GM18511 (cell line): ENCODE measurements at regions not wholly inside any gene's neighbourhood (a gene's known extent, or its start where the extent isn't known, plus 50 kb on each side); places are given as distances from the start of the nearest gene placed in this dataset.

ENCODE experiments used
- ATAC-seq: cut with Tn5 transposase; IDR thresholded peaks from one replicate; pipeline ENCODE4 v1.9.1; 2021; ENCODE audit warnings: mild to moderate bottlenecking, moderate library complexity; ENCODE audit not compliant: unreplicated experiment

DNA sequence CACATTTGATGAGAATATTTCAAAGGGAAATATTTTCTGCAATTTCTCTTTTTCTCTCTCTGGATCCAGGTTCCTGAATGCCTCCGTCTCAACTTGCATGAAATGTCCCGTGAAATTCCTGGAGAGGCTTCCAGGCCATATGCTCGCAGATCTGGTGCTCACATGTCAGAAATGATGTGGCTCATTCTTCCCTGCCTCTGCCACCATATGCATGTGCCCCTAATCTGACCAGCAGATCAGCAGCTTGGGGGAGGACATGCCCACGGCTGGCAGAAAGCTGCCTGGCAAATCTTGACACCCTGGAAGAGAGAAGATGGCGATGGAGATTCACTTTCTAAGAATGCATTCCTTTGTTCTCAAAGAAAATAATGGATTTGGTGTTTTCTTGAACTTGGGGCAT is 490.7 kb downstream of the RPS24 start:
- ATAC-seq, result no peak

GRCh38 chr10:78524941-78525340 is 491.3 kb downstream of the RPS24 start:
- no peak for ATAC-seq

GRCh38 chr10:78526347-78526746 is 492.7 kb downstream of the RPS24 start:
- no peak for ATAC-seq

DNA sequence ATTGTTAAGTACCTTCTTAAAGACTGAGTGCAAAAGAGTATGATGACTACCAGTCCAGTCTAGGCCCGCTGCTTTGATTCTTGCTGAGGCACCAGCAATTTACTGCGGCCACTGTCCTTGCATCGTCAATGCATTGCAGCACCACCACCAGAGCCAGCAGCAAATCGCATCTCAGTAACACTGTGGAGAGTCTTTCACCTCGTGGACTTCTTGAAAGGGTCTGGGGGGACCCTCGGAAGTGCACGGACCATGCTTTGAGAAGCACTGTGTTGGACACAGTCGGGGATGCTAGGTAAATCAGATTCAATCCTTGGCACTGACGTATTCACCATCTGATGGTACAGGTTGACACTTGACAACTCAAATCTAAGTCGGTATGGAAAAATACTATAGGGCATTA is 493.6 kb downstream of the RPS24 start:
- ATAC-seq, result no peak

DNA sequence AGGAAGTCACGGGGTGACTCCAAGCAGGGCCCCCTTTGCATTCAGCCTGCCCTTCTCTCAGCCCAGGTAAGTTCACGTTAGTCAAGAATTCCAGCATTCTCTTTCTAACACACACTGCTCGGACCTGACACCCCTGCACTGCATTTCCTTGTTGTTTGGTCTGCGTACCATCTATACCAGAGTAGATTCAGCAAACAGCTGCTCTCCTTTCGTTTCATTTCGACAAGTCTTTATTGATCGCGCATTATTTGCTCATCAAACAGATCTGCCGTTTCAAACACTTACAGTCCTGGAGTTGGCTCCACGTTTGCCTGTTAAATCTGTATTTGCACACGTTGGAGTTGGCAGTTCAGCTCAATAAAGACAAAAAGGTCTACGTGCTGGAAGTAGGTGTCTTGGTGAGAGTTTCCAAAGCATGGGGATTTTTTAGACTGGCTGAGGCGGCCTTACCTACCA is 495.1 kb downstream of the RPS24 start:
- no peak for ATAC-seq

GRCh38 chr10:78529262-78529661 is 495.6 kb downstream of the RPS24 start:
- no peak for ATAC-seq

DNA sequence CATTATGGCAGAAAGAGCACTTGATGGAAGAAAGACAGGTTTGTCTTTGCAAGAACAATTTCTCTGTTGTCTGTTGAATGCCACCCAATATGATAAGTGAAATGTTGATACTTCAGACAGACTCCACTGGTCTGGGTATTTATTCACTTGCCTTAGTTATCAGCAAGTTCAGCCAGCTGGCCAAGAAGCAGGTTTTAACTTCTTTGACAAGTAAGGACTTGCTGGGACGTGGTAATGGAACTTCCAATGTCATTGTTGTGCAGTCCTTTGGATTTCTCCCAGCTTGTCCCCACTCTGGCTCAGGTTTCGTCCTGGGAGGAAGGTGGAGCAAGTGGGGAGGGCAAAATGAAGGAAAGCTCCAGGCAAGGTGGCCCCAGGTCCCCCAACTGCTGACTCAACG is 497.4 kb downstream of the RPS24 start:
- no peak for ATAC-seq

- no peak for ATAC-seq
Measured at GRCh38 chr10:78532480-78533042, 498.9 kb downstream of the RPS24 start.

DNA sequence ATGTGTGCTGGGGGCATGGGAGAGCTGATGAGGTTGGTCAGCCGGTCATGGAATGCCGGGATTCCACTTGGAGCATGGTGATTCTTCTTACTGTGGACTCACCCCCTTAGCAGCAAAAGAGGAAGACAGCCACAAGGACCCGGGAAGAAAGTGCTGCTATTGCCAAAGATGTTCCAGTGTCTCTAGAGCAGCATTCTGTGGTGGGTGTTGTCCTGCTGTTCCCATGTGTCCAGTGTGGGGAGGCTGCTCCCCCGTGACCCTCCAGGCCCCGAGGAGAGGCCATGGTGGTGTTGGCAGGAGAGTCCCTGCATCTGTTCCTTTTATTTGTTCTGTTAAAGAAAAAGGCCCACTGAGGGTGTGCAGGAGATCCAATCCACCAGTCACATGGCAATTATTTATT is 499.4 kb downstream of the RPS24 start:
- no peak for ATAC-seq

DNA sequence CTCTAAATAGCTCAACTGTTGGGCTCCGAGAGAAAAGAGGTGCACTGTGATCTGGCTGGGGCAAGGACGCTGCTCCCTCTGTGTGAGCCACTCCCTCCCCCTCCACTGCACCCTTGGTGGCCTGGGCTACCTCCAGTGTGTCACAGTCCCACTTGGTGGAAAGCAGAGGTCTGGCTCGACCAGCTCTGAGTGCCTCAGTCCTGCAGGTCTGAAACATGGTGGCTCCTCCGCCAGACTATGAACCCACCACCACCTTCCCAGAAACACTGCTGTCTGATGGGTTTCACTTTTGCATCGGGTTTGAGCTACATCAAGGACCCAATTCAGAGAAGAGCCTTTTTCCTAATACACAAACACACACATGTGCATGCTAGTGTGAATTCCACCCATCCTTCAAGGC is 500.1 kb downstream of the RPS24 start:
- ATAC-seq, result no peak

DNA sequence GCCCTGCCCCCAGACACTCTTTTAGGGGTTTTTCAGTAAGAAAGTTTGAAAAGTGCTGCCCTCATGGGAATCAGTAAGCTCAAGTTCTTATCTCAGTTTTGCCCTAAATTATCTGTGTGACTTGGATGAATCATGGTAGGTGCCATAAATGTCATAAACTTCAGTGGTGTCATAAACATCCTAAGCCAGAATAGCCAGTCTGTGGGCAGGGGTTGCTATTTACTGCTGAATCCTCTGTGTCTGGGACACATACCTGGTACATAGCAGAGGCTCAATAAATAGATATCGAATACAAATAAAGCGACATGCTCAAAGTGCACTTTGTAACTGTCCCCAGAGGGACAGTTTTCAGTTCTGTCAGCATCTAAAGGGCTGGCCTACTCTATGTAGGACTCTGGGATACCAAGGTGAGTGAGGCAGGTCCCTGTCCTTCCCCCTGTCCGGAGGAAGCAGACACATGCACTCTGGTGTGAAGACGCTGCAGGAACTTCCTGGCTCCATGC is 502.1 kb downstream of the RPS24 start:
- ATAC-seq, result no peak

DNA sequence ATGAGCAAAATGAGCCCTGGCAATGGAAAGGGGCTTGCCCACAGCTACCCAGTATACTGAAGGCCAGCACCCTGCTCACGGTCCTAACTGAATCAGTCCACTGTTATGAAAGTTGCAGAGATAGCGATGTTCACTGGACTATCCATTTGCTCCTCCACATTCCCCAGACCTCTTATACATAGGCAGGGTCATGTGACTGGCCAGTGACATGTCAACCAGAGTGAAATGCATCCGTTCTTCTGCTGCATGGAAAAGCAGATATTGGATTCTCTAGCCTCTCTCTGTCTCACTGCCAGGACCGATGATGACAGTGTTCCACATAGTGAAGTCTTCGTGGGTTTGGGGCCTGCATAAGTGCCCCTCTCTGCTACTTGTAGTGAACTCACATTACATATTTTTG is 503.4 kb downstream of the RPS24 start:
- ATAC-seq, result no peak

DNA sequence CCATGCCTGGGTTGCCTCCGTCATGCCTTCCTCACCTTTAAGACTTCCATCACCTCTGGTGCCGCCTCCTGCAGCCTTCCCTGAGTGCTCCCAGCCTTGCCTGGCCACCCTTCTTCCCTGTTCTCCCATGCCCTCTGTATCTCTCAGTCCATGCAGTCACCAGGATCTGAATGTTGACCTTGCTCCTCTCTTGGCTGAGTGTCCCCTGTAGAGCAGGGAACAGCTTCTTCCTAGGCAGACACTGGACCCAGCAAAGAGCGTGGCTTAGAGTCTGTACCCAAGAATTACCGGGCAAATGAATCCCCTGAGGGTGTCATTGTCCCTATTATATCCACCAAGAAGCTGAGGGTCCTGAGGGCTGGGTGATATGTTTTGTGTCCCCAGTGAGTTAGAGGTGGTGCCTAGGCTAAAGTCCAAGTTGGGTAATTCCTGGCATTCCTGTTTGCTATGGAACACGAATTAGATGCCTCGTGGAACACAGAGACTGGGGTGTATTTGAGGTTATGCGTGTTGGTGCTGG is 505.6 kb downstream of the RPS24 start:
- ATAC-seq, result no peak

- ATAC-seq, result no peak
Measured at GRCh38 chr10:78540355-78541076, 506.9 kb downstream of the RPS24 start.

DNA sequence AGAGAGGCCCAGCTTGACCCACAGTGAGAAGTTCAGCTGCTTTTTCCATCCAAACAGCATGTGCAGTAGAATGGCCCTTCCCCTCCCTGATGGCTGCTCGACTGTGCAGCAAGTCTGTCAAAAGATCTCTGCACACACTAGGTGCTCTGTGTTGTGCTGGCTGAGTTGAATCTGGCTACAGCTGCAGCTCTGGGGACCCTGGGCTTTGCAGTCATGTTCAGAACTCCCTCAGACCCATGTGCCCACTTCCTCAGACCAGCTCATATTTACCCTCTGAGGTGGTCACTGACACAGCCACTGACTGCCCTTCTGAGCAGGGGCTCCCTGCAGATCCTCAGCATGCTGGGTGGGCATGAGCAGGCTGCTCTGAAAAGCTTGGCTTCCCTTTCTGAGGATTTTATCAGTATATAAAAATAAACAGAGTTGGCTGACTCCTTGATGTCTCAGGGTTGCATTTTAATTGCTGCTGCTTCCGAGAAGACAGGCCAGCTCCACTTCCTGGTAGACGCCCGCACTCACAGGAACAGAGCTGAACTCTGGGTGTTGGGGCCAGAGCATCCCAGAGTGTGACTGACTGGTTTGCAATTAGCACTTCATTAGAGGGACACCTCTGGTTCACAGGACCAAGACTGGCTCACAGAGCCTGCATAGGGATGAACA is 507.9 kb downstream of the RPS24 start:
- no peak for ATAC-seq

GRCh38 chr10:78542141-78542489 is 508.5 kb downstream of the RPS24 start:
- no peak for ATAC-seq

DNA sequence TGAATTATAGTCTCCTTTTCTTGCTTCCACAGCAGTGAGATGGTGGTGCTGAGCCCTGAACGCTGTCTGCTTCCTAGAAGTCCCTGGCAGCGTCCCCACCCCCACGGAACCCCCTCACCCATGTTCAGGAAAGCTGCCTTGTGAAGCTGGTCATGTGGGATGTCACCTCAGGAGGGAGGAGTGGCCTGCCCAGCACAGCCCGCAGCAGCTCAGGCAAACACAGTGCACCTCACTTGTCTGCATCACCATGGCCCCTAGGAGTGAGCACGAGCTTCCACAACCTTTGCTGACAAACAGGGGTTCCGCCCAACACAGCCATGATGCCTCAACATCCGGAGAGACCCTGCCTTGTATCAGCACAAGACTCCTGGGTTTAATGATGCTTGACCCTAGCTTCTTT is 508.9 kb downstream of the RPS24 start:
- ATAC-seq, result no peak

- no peak for ATAC-seq
Measured at GRCh38 chr10:78543031-78543748, 509.5 kb downstream of the RPS24 start.

- ATAC-seq, result no peak
Measured at GRCh38 chr10:78543749-78544362, 510.2 kb downstream of the RPS24 start.

GRCh38 chr10:78544423-78545090 is 510.9 kb downstream of the RPS24 start:
- no peak for ATAC-seq
